DND-41 (cell line): ENCODE measurements at regions not wholly inside any gene's neighbourhood (a gene's known extent, or its start where the extent isn't known, plus 50 kb on each side); places are given as distances from the start of the nearest gene placed in this dataset.
"Not testable (repeated sequence)": the region's sequence is repeated elsewhere in the genome, so short reads cannot be mapped to it uniquely, and the experiment has no call there.

Source experiments
- ATAC-seq: fragments of 200-7000 bp; cut with Tn5 transposase; 3 replicates; pipeline ENCODE4 v1.9.1; 2021; ENCODE audit warnings: low read depth; ENCODE audit not compliant: insufficient read depth
- DNase-seq: peaks from one replicate; pipeline ENCODE4 v3.0.0-alpha.2; 2020
- H2AFZ ChIP-seq: 2 replicates; pipeline ENCODE4 v1.6.0; 2012; ENCODE audit warnings: low read depth, low read length
- H3K27ac ChIP-seq: 2 replicates; pipeline ENCODE4 v1.5.1; 2012; ENCODE audit warnings: low read length, inconsistent platforms
- H3K27me3 ChIP-seq: fragments of 200-600 bp; sonication (generic); 2 replicates; pipeline ENCODE4 v1.6.0; 2012; ENCODE audit warnings: low read length, mild to moderate bottlenecking, inconsistent platforms; ENCODE audit not compliant: insufficient read depth, poor library complexity
- H3K36me3 ChIP-seq: 2 replicates; pipeline ENCODE4 v1.5.1; 2012; ENCODE audit warnings: low read length, inconsistent platforms; ENCODE audit not compliant: insufficient read depth
- H3K4me1 ChIP-seq: 2 replicates; pipeline ENCODE4 v1.5.1; 2012; ENCODE audit warnings: mild to moderate bottlenecking, low read length; ENCODE audit not compliant: insufficient read depth
- H3K4me2 ChIP-seq: 2 replicates; pipeline ENCODE4 v1.6.0; 2012; ENCODE audit warnings: mild to moderate bottlenecking, moderate library complexity, low read length, inconsistent platforms; ENCODE audit not compliant: insufficient read depth
- H3K4me3 ChIP-seq, 2 experiments: fragments of 200-600 bp in 1 of 2; shearing (Covaris generic) in 1 of 2; 2 replicates each; pipeline ENCODE4 v1.5.1; 2012 to 2016; ENCODE audit warnings: inconsistent platforms in 2 of 2, low read length in 2 of 2, mild to moderate bottlenecking in 2 of 2, low read depth in 1 of 2, moderate library complexity in 1 of 2
- H3K79me2 ChIP-seq: 2 replicates; pipeline ENCODE4 v1.6.0; 2012; ENCODE audit warnings: low read length, inconsistent platforms; ENCODE audit not compliant: insufficient read depth
- H3K9ac ChIP-seq: 2 replicates; pipeline ENCODE4 v1.6.0; 2012; ENCODE audit warnings: low read depth, mild to moderate bottlenecking, inconsistent platforms, low read length, moderate library complexity
- H3K9me3 ChIP-seq: 2 replicates; pipeline ENCODE4 v1.5.1; 2012; ENCODE audit warnings: low read length, moderate library complexity, mild to moderate bottlenecking, inconsistent platforms; ENCODE audit not compliant: insufficient read depth, severe bottlenecking
- H4K20me1 ChIP-seq: 2 replicates; pipeline ENCODE4 v1.6.0; 2012; ENCODE audit warnings: low read length; ENCODE audit not compliant: insufficient read depth
- EZH2 ChIP-seq: IDR thresholded peaks from 3 replicates; pipeline ENCODE4 v1.6.1; 2012; ENCODE audit warnings: borderline replicate concordance, low read depth, mild to moderate bottlenecking, moderate library complexity, low read length, inconsistent platforms; ENCODE audit not compliant: severe bottlenecking
- TF ChIP-seq, protein P1 (sequence below): IDR thresholded peaks from 2 replicates; pipeline ENCODE4 v1.5.1; 2012; ENCODE audit warnings: borderline replicate concordance, low read length, moderate library complexity, mild to moderate bottlenecking; ENCODE audit not compliant: poor library complexity, severe bottlenecking; ENCODE audit errors: extremely low read depth

DNA sequence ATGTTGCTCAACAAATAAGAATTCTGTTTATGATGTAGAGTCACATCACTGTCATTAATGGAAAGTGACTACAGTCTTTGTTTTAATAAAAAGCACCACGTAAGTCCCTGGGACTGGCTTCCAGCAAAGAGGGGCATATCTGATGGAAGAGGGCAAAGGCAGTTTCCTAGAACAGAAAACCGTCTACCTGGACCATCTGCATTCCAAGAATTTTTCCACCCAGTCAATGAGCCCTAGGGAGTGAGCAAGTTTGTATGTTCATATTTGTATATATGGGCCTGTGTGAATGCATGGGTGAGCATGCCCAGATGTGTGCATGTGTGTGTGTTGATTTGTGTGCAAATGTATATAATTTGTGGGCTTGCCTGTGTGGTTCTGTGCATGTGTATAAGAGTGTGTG is 156.8 kb upstream of the SEMA6A start:
- no peak overlapping the region for H3K27ac ChIP-seq
- no peak for ATAC-seq
- TF ChIP-seq, protein P1, sequence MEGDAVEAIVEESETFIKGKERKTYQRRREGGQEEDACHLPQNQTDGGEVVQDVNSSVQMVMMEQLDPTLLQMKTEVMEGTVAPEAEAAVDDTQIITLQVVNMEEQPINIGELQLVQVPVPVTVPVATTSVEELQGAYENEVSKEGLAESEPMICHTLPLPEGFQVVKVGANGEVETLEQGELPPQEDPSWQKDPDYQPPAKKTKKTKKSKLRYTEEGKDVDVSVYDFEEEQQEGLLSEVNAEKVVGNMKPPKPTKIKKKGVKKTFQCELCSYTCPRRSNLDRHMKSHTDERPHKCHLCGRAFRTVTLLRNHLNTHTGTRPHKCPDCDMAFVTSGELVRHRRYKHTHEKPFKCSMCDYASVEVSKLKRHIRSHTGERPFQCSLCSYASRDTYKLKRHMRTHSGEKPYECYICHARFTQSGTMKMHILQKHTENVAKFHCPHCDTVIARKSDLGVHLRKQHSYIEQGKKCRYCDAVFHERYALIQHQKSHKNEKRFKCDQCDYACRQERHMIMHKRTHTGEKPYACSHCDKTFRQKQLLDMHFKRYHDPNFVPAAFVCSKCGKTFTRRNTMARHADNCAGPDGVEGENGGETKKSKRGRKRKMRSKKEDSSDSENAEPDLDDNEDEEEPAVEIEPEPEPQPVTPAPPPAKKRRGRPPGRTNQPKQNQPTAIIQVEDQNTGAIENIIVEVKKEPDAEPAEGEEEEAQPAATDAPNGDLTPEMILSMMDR = no peak
- TF ChIP-seq EZH2 = no peak
- H3K4me2 ChIP-seq = no peak overlapping the region
- no peaks in the 10 kb centered on the region for H3K79me2 ChIP-seq
- H3K27me3 ChIP-seq = no peaks in the 10 kb centered on the region
- no peak overlapping the region for H3K9ac ChIP-seq
- H3K4me1 ChIP-seq = no peaks in the 10 kb centered on the region
- no peak overlapping the region for H2AFZ ChIP-seq
- H3K4me3 ChIP-seq = no peak overlapping the region
- no peaks in the 10 kb centered on the region for H3K36me3 ChIP-seq
- no peaks in the 10 kb centered on the region for H3K9me3 ChIP-seq
- DNase-seq = no peak
- no peaks in the 10 kb centered on the region for H4K20me1 ChIP-seq

DNA sequence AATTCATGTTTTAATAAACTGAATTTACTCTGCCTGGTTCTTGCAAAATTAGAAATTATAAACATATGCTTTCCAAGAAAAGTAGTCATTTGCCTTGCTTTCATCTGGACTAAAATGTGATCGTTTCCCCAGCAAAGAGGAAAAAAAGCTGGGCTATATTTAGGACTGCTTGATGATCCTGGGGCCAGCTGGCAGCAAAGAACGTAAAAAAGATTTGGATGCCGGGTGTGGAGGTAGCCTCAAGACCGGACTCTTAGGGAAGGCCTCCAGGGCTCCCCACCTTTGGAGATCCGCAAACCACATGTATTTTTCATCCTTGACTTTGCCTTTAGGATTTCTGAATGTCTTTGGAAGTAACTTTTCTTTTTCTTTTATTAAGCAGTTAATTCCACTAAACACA is 156.1 kb upstream of the SEMA6A start:
- DNase-seq = no peak
- Histone ChIP-seq H2AFZ (no peak overlapping the region), H3K4me3 (no peak overlapping the region), H3K27ac (no peak overlapping the region), H3K79me2 (no peaks in the 10 kb centered on the region), H3K27me3 (no peaks in the 10 kb centered on the region), H4K20me1 (no peaks in the 10 kb centered on the region), H3K36me3 (no peaks in the 10 kb centered on the region), H3K4me2 (no peak overlapping the region), H3K9me3 (no peaks in the 10 kb centered on the region), H3K4me1 (no peaks in the 10 kb centered on the region), H3K9ac (no peak overlapping the region)
- ATAC-seq = no peak
- no peak for TF ChIP-seq EZH2
- TF ChIP-seq, protein P1 = no peak

DNA sequence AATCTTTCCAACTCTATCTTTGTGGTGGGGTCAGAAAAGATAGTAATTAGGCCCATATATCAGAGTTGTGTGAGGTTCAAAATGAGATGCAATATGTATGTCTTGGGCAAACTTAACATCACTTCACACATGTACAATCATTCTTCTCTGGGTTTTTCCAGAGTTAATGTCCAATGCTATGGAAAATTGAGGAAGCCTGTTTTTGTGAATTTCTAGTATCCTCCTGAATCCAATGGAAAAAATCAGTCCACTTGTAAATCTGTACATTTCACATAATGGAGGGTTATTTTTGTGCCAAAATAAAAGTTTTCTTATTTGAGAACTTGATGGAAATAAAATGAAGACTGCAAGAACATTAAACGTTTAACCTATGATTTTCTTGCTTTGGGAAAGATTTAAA is 155.6 kb upstream of the SEMA6A start:
- H3K27me3 ChIP-seq = no peaks in the 10 kb centered on the region
- no peak overlapping the region for H3K4me2 ChIP-seq
- H3K9ac ChIP-seq = no peak overlapping the region
- H3K4me1 ChIP-seq = no peaks in the 10 kb centered on the region
- no peak for ATAC-seq
- no peaks in the 10 kb centered on the region for H3K9me3 ChIP-seq
- no peak overlapping the region for H3K27ac ChIP-seq
- no peak overlapping the region for H2AFZ ChIP-seq
- DNase-seq = no peak
- H4K20me1 ChIP-seq = no peaks in the 10 kb centered on the region
- H3K36me3 ChIP-seq = no peaks in the 10 kb centered on the region
- TF ChIP-seq EZH2 = no peak
- TF ChIP-seq, protein P1 = no peak
- H3K79me2 ChIP-seq = no peaks in the 10 kb centered on the region
- H3K4me3 ChIP-seq = no peak overlapping the region

DNA sequence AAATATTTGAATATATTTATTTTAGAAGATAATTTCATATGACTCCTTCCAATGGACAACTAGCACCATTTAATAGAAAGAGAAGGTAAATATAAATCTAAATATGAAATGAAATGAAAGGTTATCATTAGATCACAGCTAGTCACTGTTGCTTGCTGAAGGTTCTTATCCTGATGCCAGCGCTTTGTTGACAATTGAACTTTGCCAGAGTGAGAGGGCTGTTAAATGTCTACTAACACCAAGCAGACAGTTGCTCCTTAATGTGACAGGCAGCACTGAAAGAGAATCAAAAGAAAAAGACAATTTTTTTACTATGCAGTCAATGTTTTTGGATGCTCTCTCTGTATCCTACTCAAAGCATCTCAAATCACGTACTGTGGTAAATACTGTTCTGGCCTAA is 152.6 kb upstream of the SEMA6A start:
- no peak overlapping the region for H3K9ac ChIP-seq
- no peak for ATAC-seq
- no peak overlapping the region for H3K4me2 ChIP-seq
- TF ChIP-seq EZH2 = no peak
- TF ChIP-seq, protein P1 = no peak
- H3K4me3 ChIP-seq = no peak overlapping the region
- DNase-seq = no peak
- no peaks in the 10 kb centered on the region for H4K20me1 ChIP-seq
- no peaks in the 10 kb centered on the region for H3K27me3 ChIP-seq
- no peaks in the 10 kb centered on the region for H3K36me3 ChIP-seq
- no peaks in the 10 kb centered on the region for H3K4me1 ChIP-seq
- no peaks in the 10 kb centered on the region for H3K9me3 ChIP-seq
- no peak overlapping the region for H2AFZ ChIP-seq
- no peak overlapping the region for H3K27ac ChIP-seq
- no peaks in the 10 kb centered on the region for H3K79me2 ChIP-seq

DNA sequence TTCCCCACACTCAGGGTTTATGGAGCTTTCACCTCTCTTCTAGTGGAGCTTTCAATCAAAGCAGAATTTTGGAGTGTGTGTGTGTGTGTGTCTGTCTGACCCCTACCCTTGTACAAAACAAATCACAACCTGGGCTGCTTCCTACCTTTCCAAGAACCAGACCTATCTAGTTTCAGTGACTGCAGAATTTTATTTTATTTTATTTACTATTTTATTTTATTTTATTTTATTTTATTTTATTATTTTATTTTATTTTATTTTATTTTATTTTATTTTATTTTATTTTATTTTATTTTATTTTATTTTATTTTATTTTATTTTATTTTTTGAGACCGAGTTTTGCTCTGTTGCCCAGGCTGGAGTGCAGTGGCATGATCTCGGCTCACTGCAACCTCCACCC is 151.6 kb upstream of the SEMA6A start:
- H3K9ac ChIP-seq, H3K4me2 ChIP-seq, ATAC-seq, DNase-seq, H3K27me3 ChIP-seq, H4K20me1 ChIP-seq, H2AFZ ChIP-seq, H3K4me3 ChIP-seq, H3K27ac ChIP-seq, H3K4me1 ChIP-seq, H3K36me3 ChIP-seq, H3K79me2 ChIP-seq, H3K9me3 ChIP-seq: not testable (repeated sequence)
